Sigmoid colon (tissue), 4 donors: ENCODE measurements at regions not wholly inside any gene's neighbourhood (a gene's known extent, or its start where the extent isn't known, plus 50 kb on each side); places are given as distances from the start of the nearest gene placed in this dataset.

Experiments used
- CTCF ChIP-seq, 4 experiments: fragments of 450-650 bp in 3 of 4; fragments of 200-600 bp in 1 of 4; IDR thresholded peaks; one replicate each; pipeline ENCODE4 v1.5.1; 2016 to 2019; ENCODE audit warnings: antibody characterized with exemption in 4 of 4, mild to moderate bottlenecking in 3 of 4, moderate library complexity in 2 of 4
- EP300 ChIP-seq, 4 donors: sonication (generic); formaldehyde crosslinking; IDR thresholded peaks; one replicate each; pipeline ENCODE4 v1.6.1; 2017; ENCODE audit warnings: antibody characterized with exemption in 4 of 4
- POLR2A ChIP-seq, 2 donors: fragments of 450-650 bp; IDR thresholded peaks; one replicate each; pipeline ENCODE4 v1.6.1; 2016; ENCODE audit warnings: antibody characterized with exemption in 2 of 2, mild to moderate bottlenecking in 2 of 2, moderate library complexity in 2 of 2
- POLR2AphosphoS5 ChIP-seq, 4 donors: sonication (generic); formaldehyde crosslinking; IDR thresholded peaks; one replicate each; pipeline ENCODE4 v1.6.1; 2017; ENCODE audit warnings: antibody characterized with exemption in 4 of 4

GRCh38 chr4:183840311-183840710 lies 64.8 kb upstream of the STOX2 start:
- TF ChIP-seq CTCF (IDR thresholded peaks at IDR 0.05) (peak; percentile 71 to 91 (median 81)), POLR2A (IDR thresholded peaks at IDR 0.05) (no peak), POLR2AphosphoS5 (IDR thresholded peaks at IDR 0.05) (peak in 1 of 4 donors; percentile 24), EP300 (IDR thresholded peaks at IDR 0.05) (no peak)
